Hepatocyte (in vitro differentiated cells): ENCODE measurements at regions not wholly inside any gene's neighbourhood (a gene's known extent, or its start where the extent isn't known, plus 50 kb on each side); places are given as distances from the start of the nearest gene placed in this dataset.

Source experiments
- CTCF ChIP-seq: fragments of 200-600 bp; sonication (generic); IDR thresholded peaks from 2 replicates; pipeline ENCODE4 v1.5.1; 2016; ENCODE audit warnings: antibody characterized with exemption, mild to moderate bottlenecking; ENCODE audit not compliant: poor library complexity
- EZH2phosphoT487 ChIP-seq: fragments of 200-600 bp; sonication (generic); IDR thresholded peaks from one replicate; pipeline ENCODE4 v1.6.1; 2018; ENCODE audit warnings: antibody characterized with exemption, mild to moderate bottlenecking, low read depth, moderate library complexity; ENCODE audit not compliant: unreplicated experiment, severe bottlenecking

GRCh38 chr4:10750714-10751113 lies 66.1 kb upstream of the CLNK start:
- TF ChIP-seq CTCF (no peak), EZH2phosphoT487 (no peak)
